ENCODE measurements at regions not wholly inside any gene's neighbourhood (a gene's known extent, or its start where the extent isn't known, plus 50 kb on each side); places are given as distances from the start of the nearest gene placed in this dataset.

DNA sequence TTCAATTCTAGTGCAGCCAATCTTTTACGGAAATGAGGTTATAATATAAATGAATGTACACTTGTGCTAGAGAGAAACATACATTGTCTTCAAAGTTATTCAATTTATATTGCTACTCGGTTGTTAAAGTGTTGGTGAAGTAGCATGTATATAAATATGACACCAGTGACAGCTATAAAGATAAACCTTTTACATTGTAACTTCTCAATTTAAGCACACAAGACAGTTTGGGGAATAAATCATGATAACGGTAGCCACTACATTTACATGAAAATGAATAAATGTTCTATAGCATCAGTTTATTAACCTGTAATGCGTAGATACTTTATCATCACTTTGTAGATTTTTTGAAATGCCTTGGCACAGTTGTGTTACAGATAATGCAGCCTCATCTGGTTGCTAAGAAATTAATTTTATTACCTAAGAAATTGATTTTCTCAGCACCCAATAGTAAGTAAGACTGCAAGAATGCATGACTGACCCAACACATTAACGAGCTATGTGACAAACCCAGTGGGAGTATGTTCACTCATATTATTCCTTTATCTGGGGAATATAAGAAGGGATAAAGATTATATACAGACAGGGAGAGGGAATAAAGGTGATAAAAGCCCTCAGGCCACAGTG lies 283.9 kb upstream of the NPVF start:
- Histone ChIP-seq H3K9me3 (no peaks in the 10 kb centered on the region), H3K4me3 (no peak overlapping the region), H3K4me1 (no peaks in the 10 kb centered on the region), H3K4me2 (no peak overlapping the region), H3K27ac (no peak overlapping the region)
- FAIRE-seq (no peak), ATAC-seq (no peak), DNase-seq (ENCODE audit: low read depth in 1 of 2, low spot score in 1 of 2) (no peak)
- TF ChIP-seq CBX2 (IDR thresholded peaks at IDR 0.05; ENCODE audit: borderline replicate concordance, low read depth): no peak
- TF ChIP-seq HOXB5 (CRISPR knock-in tag; IDR thresholded peaks at IDR 0.05): no peak
- ChIA-PET CTCF (interaction anchor here (1.1 kb wide), 1 partner anchor 20 kb away, joined by 3 read pairs; no protein-coding TSS in a partner anchor), POLR2A (no interaction called here)
- 22% methylated on average over 5 of the region's 5 CpGs for WGBS (ENCODE audit: missing lambda C conversion rate)

GRCh38 chr7:25515633-25516275 lies 287.5 kb upstream of the NPVF start:
- TF ChIP-seq EP300 (IDR thresholded peaks at IDR 0.05): no peak
- no peak for TF ChIP-seq EHMT2 (IDR thresholded peaks at IDR 0.05; ENCODE audit: low read depth)
- TF ChIP-seq POLR2AphosphoS2 (conservative IDR thresholded peaks at IDR 0.05; ENCODE audit: low read length): no peak
- TF ChIP-seq MAX (IDR thresholded peaks at IDR 0.05): no peak
- no peak for TF ChIP-seq MAZ (IDR thresholded peaks at IDR 0.05; ENCODE audit: borderline replicate concordance, low read depth, low read length)
- no peak for TF ChIP-seq ZC3H11A (IDR thresholded peaks at IDR 0.05)
- TF ChIP-seq, protein P1, sequence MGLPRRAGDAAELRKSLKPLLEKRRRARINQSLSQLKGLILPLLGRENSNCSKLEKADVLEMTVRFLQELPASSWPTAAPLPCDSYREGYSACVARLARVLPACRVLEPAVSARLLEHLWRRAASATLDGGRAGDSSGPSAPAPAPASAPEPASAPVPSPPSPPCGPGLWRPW (IDR thresholded peaks at IDR 0.05): no peak
- Histone ChIP-seq H3K9me3 (no peaks in the 10 kb centered on the region), H3K4me3 (no peak overlapping the region), H3K4me2 (no peak overlapping the region), H3K4me1 (no peaks in the 10 kb centered on the region), H3K27ac (no peak overlapping the region)
- no peak for ATAC-seq
- ChIA-PET CTCF (interaction anchor here (1.2 kb wide), 1 partner anchor 70 kb away, joined by 3 read pairs; no protein-coding TSS in a partner anchor), POLR2A (no interaction called here)
- DNase-seq (ENCODE audit: low read depth in 1 of 2, low spot score in 1 of 2): no peak
- no peak for FAIRE-seq
- 21% methylated on average over 1 of the region's 1 CpG for WGBS (ENCODE audit: missing lambda C conversion rate)

GRCh38 chr7:25517906-25518305 lies 289.6 kb upstream of the NPVF start:
- no peak for ATAC-seq
- Histone ChIP-seq H3K9me3 (no peaks in the 10 kb centered on the region), H3K4me3 (no peak overlapping the region), H3K27ac (no peak overlapping the region), H3K4me1 (no peaks in the 10 kb centered on the region), H3K4me2 (no peak overlapping the region)
- no peak for DNase-seq (ENCODE audit: low read depth in 1 of 2, low spot score in 1 of 2)
- CTCF ChIA-PET: no interaction called here
- POLR2A ChIA-PET: no interaction called here
- WGBS (ENCODE audit: missing lambda C conversion rate): no CpG with 5 or more reads among the region's 2 CpGs
- FAIRE-seq: no peak
- no peak for TF ChIP-seq RFX5 (IDR thresholded peaks at IDR 0.05)
- TF ChIP-seq, protein P1 (IDR thresholded peaks at IDR 0.05): no peak

GRCh38 chr7:25520017-25520416 lies 291.7 kb upstream of the NPVF start:
- no peak for TF ChIP-seq MAFK (IDR thresholded peaks at IDR 0.05; ENCODE audit: partially characterized antibody)
- TF ChIP-seq RFX5 (IDR thresholded peaks at IDR 0.05): no peak
- no peak for TF ChIP-seq TFCP2L1 (CRISPR knock-in tag; IDR thresholded peaks at IDR 0.05)
- TF ChIP-seq KDM1A (IDR thresholded peaks at IDR 0.05; ENCODE audit: low read depth): no peak
- no peak for TF ChIP-seq REST (IDR thresholded peaks at IDR 0.05)
- TF ChIP-seq HMGXB4 (CRISPR knock-in tag; IDR thresholded peaks at IDR 0.05; ENCODE audit: borderline replicate concordance): no peak
- no peak for TF ChIP-seq HEYL (CRISPR knock-in tag; IDR thresholded peaks at IDR 0.05)
- no peak for TF ChIP-seq NR3C1 (IDR thresholded peaks at IDR 0.05)
- no peak for TF ChIP-seq JUN (IDR thresholded peaks at IDR 0.05)
- TF ChIP-seq, protein P2, sequence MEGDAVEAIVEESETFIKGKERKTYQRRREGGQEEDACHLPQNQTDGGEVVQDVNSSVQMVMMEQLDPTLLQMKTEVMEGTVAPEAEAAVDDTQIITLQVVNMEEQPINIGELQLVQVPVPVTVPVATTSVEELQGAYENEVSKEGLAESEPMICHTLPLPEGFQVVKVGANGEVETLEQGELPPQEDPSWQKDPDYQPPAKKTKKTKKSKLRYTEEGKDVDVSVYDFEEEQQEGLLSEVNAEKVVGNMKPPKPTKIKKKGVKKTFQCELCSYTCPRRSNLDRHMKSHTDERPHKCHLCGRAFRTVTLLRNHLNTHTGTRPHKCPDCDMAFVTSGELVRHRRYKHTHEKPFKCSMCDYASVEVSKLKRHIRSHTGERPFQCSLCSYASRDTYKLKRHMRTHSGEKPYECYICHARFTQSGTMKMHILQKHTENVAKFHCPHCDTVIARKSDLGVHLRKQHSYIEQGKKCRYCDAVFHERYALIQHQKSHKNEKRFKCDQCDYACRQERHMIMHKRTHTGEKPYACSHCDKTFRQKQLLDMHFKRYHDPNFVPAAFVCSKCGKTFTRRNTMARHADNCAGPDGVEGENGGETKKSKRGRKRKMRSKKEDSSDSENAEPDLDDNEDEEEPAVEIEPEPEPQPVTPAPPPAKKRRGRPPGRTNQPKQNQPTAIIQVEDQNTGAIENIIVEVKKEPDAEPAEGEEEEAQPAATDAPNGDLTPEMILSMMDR (IDR thresholded peaks at IDR 0.05): no peak
- TF ChIP-seq SMC3 (IDR thresholded peaks at IDR 0.05): no peak
- TF ChIP-seq PHF8 (IDR thresholded peaks at IDR 0.05; ENCODE audit: borderline replicate concordance, low read depth): no peak
- TF ChIP-seq ZFP36 (IDR thresholded peaks at IDR 0.05; ENCODE audit: borderline replicate concordance, partially characterized antibody): no peak
- WGBS (ENCODE audit: missing lambda C conversion rate): 37% methylated on average over 5 of the region's 5 CpGs
- no peak for FAIRE-seq

More at GRCh38 chr7:25520017-25520416, 291.7 kb upstream of the NPVF start:
- ATAC-seq (no peak), DNase-seq (ENCODE audit: low read depth in 1 of 2, low spot score in 1 of 2) (no peak)
- no peak overlapping the region for H3K27ac ChIP-seq
- H3K4me2 ChIP-seq: no peak overlapping the region
- no peaks in the 10 kb centered on the region for H3K4me1 ChIP-seq
- no peak overlapping the region for H3K4me3 ChIP-seq
- CTCF ChIA-PET: no interaction called here
- no peaks in the 10 kb centered on the region for H3K9me3 ChIP-seq
- POLR2A ChIA-PET: no interaction called here

All from A549 (cell line).